Peyer's patch (tissue), 4 donors: ENCODE measurements at regions not wholly inside any gene's neighbourhood (a gene's known extent, or its start where the extent isn't known, plus 50 kb on each side); places are given as distances from the start of the nearest gene placed in this dataset.

Experiments
- CTCF ChIP-seq, 6 experiments: fragments of 450-650 bp in 4 of 6; fragments of 200-600 bp in 2 of 6; sonication (generic) in 1 of 6; IDR thresholded peaks; one replicate each; pipeline ENCODE4 v1.5.1; 2017 to 2019; ENCODE audit warnings: antibody characterized with exemption in 6 of 6, mild to moderate bottlenecking in 3 of 6, moderate library complexity in 1 of 6
- POLR2A ChIP-seq, 2 donors: fragments of 450-650 bp; IDR thresholded peaks; one replicate each; pipeline ENCODE4 v1.5.1; 2017; ENCODE audit warnings: antibody characterized with exemption in 2 of 2, mild to moderate bottlenecking in 2 of 2, moderate library complexity in 2 of 2

GRCh38 chr17:77706938-77707337 lies 251.6 kb upstream of the TNRC6C start:
- TF ChIP-seq CTCF (IDR thresholded peaks at IDR 0.05) = no peak
- TF ChIP-seq POLR2A (IDR thresholded peaks at IDR 0.05) = no peak
